Activated T-cell treated with anti-CD3 and anti-CD28 coated beads, Interleukin-2, amount 50 U/mL, for 72 hours (primary cell): ENCODE measurements at regions not wholly inside any gene's neighbourhood (a gene's known extent, or its start where the extent isn't known, plus 50 kb on each side); places are given as distances from the start of the nearest gene placed in this dataset.

ENCODE experiments used
- ATAC-seq, 2 donors: fragments of 150-1000 bp; cut with Tn5 transposase; replicated peaks in 1 of 2; 2 replicates each; pipeline ENCODE4 v1.10.0; 2021; ENCODE audit warnings: moderate library complexity in 2 of 2, mild to moderate bottlenecking in 1 of 2
- DNase-seq, 2 donors: peaks; one replicate each; pipeline ENCODE4 v3.0.0; 2021 to 2022; ENCODE audit warnings: mixed read lengths in 1 of 2
- H3K27ac Mint-ChIP-seq: one replicate; pipeline ENCODE4 v1.8.0; 2022; ENCODE audit warnings: mild to moderate bottlenecking, moderate library complexity, mixed read lengths
- H3K27me3 Mint-ChIP-seq: one replicate; pipeline ENCODE4 v1.8.0; 2022; ENCODE audit warnings: low read depth, mixed read lengths
- H3K36me3 Mint-ChIP-seq, 2 donors: one replicate each; pipeline ENCODE4 v1.8.0; 2022; ENCODE audit warnings: mixed read lengths in 2 of 2, mild to moderate bottlenecking in 1 of 2; ENCODE audit not compliant: insufficient read depth in 2 of 2
- H3K4me1 Mint-ChIP-seq: one replicate; pipeline ENCODE4 v1.8.0; 2022; ENCODE audit warnings: low read depth, mixed read lengths
- H3K4me3 Mint-ChIP-seq, 2 donors: one replicate each; pipeline ENCODE4 v1.8.0; 2022; ENCODE audit warnings: mild to moderate bottlenecking in 2 of 2, mixed read lengths in 2 of 2, moderate library complexity in 2 of 2
- H3K9me3 Mint-ChIP-seq, 2 donors: one replicate each; pipeline ENCODE4 v1.8.0; 2022; ENCODE audit warnings: mixed read lengths in 2 of 2

- peaks cover 0 to 3% of the 10 kb centered on the region in 2 donors for H3K9me3 Mint-ChIP-seq
- H3K27ac Mint-ChIP-seq, result no peak overlapping the region
- no peak for ATAC-seq
- DNase-seq, result no peak
- H3K27me3 Mint-ChIP-seq, result no peaks in the 10 kb centered on the region
- H3K4me1 Mint-ChIP-seq, result peaks cover 10% of the 10 kb centered on the region
- H3K4me3 Mint-ChIP-seq, result no peak overlapping the region
- H3K36me3 Mint-ChIP-seq, result peaks cover 6 to 9% of the 10 kb centered on the region in 2 donors
Observed at GRCh38 chr17:68122587-68122986, 87.1 kb downstream of the KPNA2 start.

- DNase-seq, result no peak
- no peak for ATAC-seq
- peaks cover 6 to 12% of the 10 kb centered on the region in 2 donors for H3K36me3 Mint-ChIP-seq
- H3K4me3 Mint-ChIP-seq, result no peak overlapping the region
- no peaks in the 10 kb centered on the region for H3K27me3 Mint-ChIP-seq
- peaks cover 10% of the 10 kb centered on the region for H3K4me1 Mint-ChIP-seq
- H3K9me3 Mint-ChIP-seq, result peaks cover 0 to 3% of the 10 kb centered on the region in 2 donors
- no peak overlapping the region for H3K27ac Mint-ChIP-seq
Observed at GRCh38 chr17:68125111-68125870, 89.8 kb downstream of the KPNA2 start.

- no peak overlapping the region for H3K4me3 Mint-ChIP-seq
- peaks cover 0 to 9% of the 10 kb centered on the region in 2 donors for H3K36me3 Mint-ChIP-seq
- ATAC-seq (no peak), DNase-seq (no peak)
- H3K27me3 Mint-ChIP-seq, result no peaks in the 10 kb centered on the region
- no peak overlapping the region for H3K27ac Mint-ChIP-seq
- H3K9me3 Mint-ChIP-seq, result no peaks in the 10 kb centered on the region
- H3K4me1 Mint-ChIP-seq, result peaks cover 10% of the 10 kb centered on the region
Observed at GRCh38 chr17:68127914-68128313, 92.4 kb downstream of the KPNA2 start.

GRCh38 chr17:68131456-68131855 lies 95.9 kb downstream of the KPNA2 start:
- H3K36me3 Mint-ChIP-seq, result peaks cover 0 to 6% of the 10 kb centered on the region in 2 donors
- ATAC-seq (no peak), DNase-seq (no peak)
- no peaks in the 10 kb centered on the region for H3K4me1 Mint-ChIP-seq
- no peak overlapping the region for H3K4me3 Mint-ChIP-seq
- H3K27me3 Mint-ChIP-seq, result no peaks in the 10 kb centered on the region
- H3K9me3 Mint-ChIP-seq, result no peaks in the 10 kb centered on the region
- H3K27ac Mint-ChIP-seq, result no peak overlapping the region

GRCh38 chr17:68133346-68134045 lies 98.0 kb downstream of the KPNA2 start:
- Mint-ChIP-seq H3K9me3 (no peaks in the 10 kb centered on the region), H3K4me3 (no peak overlapping the region), H3K27me3 (no peaks in the 10 kb centered on the region), H3K36me3 (peaks cover 0 to 3% of the 10 kb centered on the region in 2 donors), H3K4me1 (no peaks in the 10 kb centered on the region), H3K27ac (no peak overlapping the region)
- DNase-seq (no peak), ATAC-seq (no peak)

GRCh38 chr17:68134046-68134637 lies 98.6 kb downstream of the KPNA2 start:
- DNase-seq (no peak), ATAC-seq (no peak)
- H3K36me3 Mint-ChIP-seq, result peaks cover 0 to 3% of the 10 kb centered on the region in 2 donors
- H3K27ac Mint-ChIP-seq, result no peak overlapping the region
- no peaks in the 10 kb centered on the region for H3K9me3 Mint-ChIP-seq
- H3K4me1 Mint-ChIP-seq, result no peaks in the 10 kb centered on the region
- no peak overlapping the region for H3K4me3 Mint-ChIP-seq
- no peaks in the 10 kb centered on the region for H3K27me3 Mint-ChIP-seq

- Mint-ChIP-seq H3K36me3 (peaks cover 0 to 3% of the 10 kb centered on the region in 2 donors), H3K9me3 (no peaks in the 10 kb centered on the region), H3K4me3 (no peak overlapping the region), H3K27me3 (no peaks in the 10 kb centered on the region), H3K4me1 (no peaks in the 10 kb centered on the region), H3K27ac (no peak overlapping the region)
- DNase-seq (no peak), ATAC-seq (no peak)
Observed at GRCh38 chr17:68134731-68135130, 99.2 kb downstream of the KPNA2 start.

- DNase-seq (no peak), ATAC-seq (no peak)
- Mint-ChIP-seq H3K27me3 (no peaks in the 10 kb centered on the region), H3K4me3 (no peak overlapping the region), H3K9me3 (no peaks in the 10 kb centered on the region), H3K4me1 (no peaks in the 10 kb centered on the region), H3K27ac (no peak overlapping the region), H3K36me3 (peaks cover 0 to 3% of the 10 kb centered on the region in 2 donors)
Observed at GRCh38 chr17:68135141-68135887, 99.8 kb downstream of the KPNA2 start.

- Mint-ChIP-seq H3K36me3 (no peaks in the 10 kb centered on the region), H3K9me3 (no peaks in the 10 kb centered on the region), H3K27me3 (no peaks in the 10 kb centered on the region), H3K4me1 (peaks cover 5% of the 10 kb centered on the region), H3K4me3 (no peak overlapping the region), H3K27ac (no peak overlapping the region)
- no peak for DNase-seq
- ATAC-seq, result no peak
Observed at GRCh38 chr17:68141050-68141449, 105.5 kb downstream of the KPNA2 start.

GRCh38 chr17:68142595-68142994 lies 105.2 kb upstream of the AMZ2 start:
- Mint-ChIP-seq H3K27me3 (no peaks in the 10 kb centered on the region), H3K4me3 (no peak overlapping the region), H3K27ac (no peak overlapping the region), H3K4me1 (peaks cover 5% of the 10 kb centered on the region), H3K9me3 (no peaks in the 10 kb centered on the region), H3K36me3 (no peaks in the 10 kb centered on the region)
- ATAC-seq (no peak), DNase-seq (no peak)

GRCh38 chr17:68143425-68143824 lies 104.4 kb upstream of the AMZ2 start:
- H3K36me3 Mint-ChIP-seq, result no peaks in the 10 kb centered on the region
- DNase-seq (no peak), ATAC-seq (no peak)
- H3K4me1 Mint-ChIP-seq, result peaks cover 5% of the 10 kb centered on the region
- H3K27me3 Mint-ChIP-seq, result no peaks in the 10 kb centered on the region
- no peak overlapping the region for H3K27ac Mint-ChIP-seq
- no peak overlapping the region for H3K4me3 Mint-ChIP-seq
- H3K9me3 Mint-ChIP-seq, result no peaks in the 10 kb centered on the region

GRCh38 chr17:68145088-68145487 lies 102.8 kb upstream of the AMZ2 start:
- no peak overlapping the region for H3K27ac Mint-ChIP-seq
- no peaks in the 10 kb centered on the region for H3K36me3 Mint-ChIP-seq
- ATAC-seq (no peak), DNase-seq (no peak)
- peaks cover 5% of the 10 kb centered on the region for H3K4me1 Mint-ChIP-seq
- no peak overlapping the region for H3K4me3 Mint-ChIP-seq
- no peaks in the 10 kb centered on the region for H3K27me3 Mint-ChIP-seq
- no peaks in the 10 kb centered on the region for H3K9me3 Mint-ChIP-seq

GRCh38 chr17:68148936-68149335 lies 98.9 kb upstream of the AMZ2 start:
- Mint-ChIP-seq H3K4me3 (no peak overlapping the region), H3K27ac (no peak overlapping the region), H3K36me3 (no peaks in the 10 kb centered on the region), H3K4me1 (no peaks in the 10 kb centered on the region), H3K9me3 (no peaks in the 10 kb centered on the region), H3K27me3 (no peaks in the 10 kb centered on the region)
- no peak for ATAC-seq
- DNase-seq, result no peak
